NCI-H187 treated with DMSO at 0.1 percent for 48 hours (cell line): ENCODE measurements at regions not wholly inside any gene's neighbourhood (a gene's known extent, or its start where the extent isn't known, plus 50 kb on each side); places are given as distances from the start of the nearest gene placed in this dataset.

Experiments
- DNase-seq: peaks from one replicate; lab custom pipeline; 2025; lab: John Stamatoyannopoulos, UW

- DNase-seq: no peak
Observed at GRCh38 chr4:83723609-83724008, 187.7 kb downstream of the GPAT3 start.

- no peak for DNase-seq
Observed at GRCh38 chr4:83722730-83723269, 186.9 kb downstream of the GPAT3 start.

- no peak for DNase-seq
Observed at GRCh38 chr4:83716874-83717273, 181.0 kb downstream of the GPAT3 start.

GRCh38 chr4:83712890-83713289 lies 177.0 kb downstream of the GPAT3 start:
- DNase-seq: no peak

- DNase-seq: no peak
Observed at GRCh38 chr4:83709627-83710026, 173.7 kb downstream of the GPAT3 start.

GRCh38 chr4:83708500-83709175 lies 172.7 kb downstream of the GPAT3 start:
- no peak for DNase-seq

- no peak for DNase-seq
Observed at GRCh38 chr4:83704786-83705185, 168.9 kb downstream of the GPAT3 start.

GRCh38 chr4:83703752-83704151 lies 167.8 kb downstream of the GPAT3 start:
- no peak for DNase-seq

GRCh38 chr4:83701041-83701440 lies 165.1 kb downstream of the GPAT3 start:
- no peak for DNase-seq

GRCh38 chr4:83699358-83699757 lies 163.4 kb downstream of the GPAT3 start:
- no peak for DNase-seq

GRCh38 chr4:83692028-83692427 lies 156.1 kb downstream of the GPAT3 start:
- DNase-seq: no peak

- no peak for DNase-seq
Observed at GRCh38 chr4:83686166-83686565, 150.3 kb downstream of the GPAT3 start.

- DNase-seq: no peak
Observed at GRCh38 chr4:83679692-83680091, 143.8 kb downstream of the GPAT3 start.

GRCh38 chr4:83679254-83679653 lies 143.3 kb downstream of the GPAT3 start:
- no peak for DNase-seq

- no peak for DNase-seq
Observed at GRCh38 chr4:83677656-83678055, 141.7 kb downstream of the GPAT3 start.

- no peak for DNase-seq
Observed at GRCh38 chr4:83664741-83665140, 128.8 kb downstream of the GPAT3 start.

GRCh38 chr4:83664071-83664470 lies 128.2 kb downstream of the GPAT3 start:
- DNase-seq: no peak

- DNase-seq: no peak
Observed at GRCh38 chr4:83662204-83662603, 126.3 kb downstream of the GPAT3 start.

- DNase-seq: no peak
Observed at GRCh38 chr4:83661359-83661758, 125.5 kb downstream of the GPAT3 start.

- DNase-seq: no peak
Observed at GRCh38 chr4:83660578-83660977, 124.7 kb downstream of the GPAT3 start.

GRCh38 chr4:83658806-83659205 lies 122.9 kb downstream of the GPAT3 start:
- DNase-seq: no peak

GRCh38 chr4:83657336-83657735 lies 121.4 kb downstream of the GPAT3 start:
- no peak for DNase-seq
